ENCODE measurements at regions not wholly inside any gene's neighbourhood (a gene's known extent, or its start where the extent isn't known, plus 50 kb on each side); places are given as distances from the start of the nearest gene placed in this dataset.

DNA sequence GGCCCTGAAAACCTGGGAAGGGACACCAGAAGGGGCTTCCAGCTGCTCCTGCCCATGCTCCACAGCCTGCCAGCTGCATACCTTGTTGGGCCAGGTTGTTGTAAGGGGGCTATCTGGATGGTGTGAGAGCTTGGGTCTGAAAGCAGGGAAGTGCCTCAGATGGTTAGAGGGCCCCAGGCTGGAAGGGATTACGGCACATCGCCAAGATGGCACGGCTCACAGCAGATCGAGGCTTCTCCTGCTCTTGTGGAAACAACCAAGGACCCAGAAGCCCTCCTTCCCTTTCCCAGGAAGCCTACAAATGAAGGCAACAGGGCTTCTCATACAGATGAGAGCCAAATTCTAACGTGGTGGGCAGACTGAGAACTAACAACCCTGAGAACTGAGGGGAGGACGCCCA is 121.7 kb upstream of the ADCY2 start (continued):
- TF ChIP-seq, protein P1, sequence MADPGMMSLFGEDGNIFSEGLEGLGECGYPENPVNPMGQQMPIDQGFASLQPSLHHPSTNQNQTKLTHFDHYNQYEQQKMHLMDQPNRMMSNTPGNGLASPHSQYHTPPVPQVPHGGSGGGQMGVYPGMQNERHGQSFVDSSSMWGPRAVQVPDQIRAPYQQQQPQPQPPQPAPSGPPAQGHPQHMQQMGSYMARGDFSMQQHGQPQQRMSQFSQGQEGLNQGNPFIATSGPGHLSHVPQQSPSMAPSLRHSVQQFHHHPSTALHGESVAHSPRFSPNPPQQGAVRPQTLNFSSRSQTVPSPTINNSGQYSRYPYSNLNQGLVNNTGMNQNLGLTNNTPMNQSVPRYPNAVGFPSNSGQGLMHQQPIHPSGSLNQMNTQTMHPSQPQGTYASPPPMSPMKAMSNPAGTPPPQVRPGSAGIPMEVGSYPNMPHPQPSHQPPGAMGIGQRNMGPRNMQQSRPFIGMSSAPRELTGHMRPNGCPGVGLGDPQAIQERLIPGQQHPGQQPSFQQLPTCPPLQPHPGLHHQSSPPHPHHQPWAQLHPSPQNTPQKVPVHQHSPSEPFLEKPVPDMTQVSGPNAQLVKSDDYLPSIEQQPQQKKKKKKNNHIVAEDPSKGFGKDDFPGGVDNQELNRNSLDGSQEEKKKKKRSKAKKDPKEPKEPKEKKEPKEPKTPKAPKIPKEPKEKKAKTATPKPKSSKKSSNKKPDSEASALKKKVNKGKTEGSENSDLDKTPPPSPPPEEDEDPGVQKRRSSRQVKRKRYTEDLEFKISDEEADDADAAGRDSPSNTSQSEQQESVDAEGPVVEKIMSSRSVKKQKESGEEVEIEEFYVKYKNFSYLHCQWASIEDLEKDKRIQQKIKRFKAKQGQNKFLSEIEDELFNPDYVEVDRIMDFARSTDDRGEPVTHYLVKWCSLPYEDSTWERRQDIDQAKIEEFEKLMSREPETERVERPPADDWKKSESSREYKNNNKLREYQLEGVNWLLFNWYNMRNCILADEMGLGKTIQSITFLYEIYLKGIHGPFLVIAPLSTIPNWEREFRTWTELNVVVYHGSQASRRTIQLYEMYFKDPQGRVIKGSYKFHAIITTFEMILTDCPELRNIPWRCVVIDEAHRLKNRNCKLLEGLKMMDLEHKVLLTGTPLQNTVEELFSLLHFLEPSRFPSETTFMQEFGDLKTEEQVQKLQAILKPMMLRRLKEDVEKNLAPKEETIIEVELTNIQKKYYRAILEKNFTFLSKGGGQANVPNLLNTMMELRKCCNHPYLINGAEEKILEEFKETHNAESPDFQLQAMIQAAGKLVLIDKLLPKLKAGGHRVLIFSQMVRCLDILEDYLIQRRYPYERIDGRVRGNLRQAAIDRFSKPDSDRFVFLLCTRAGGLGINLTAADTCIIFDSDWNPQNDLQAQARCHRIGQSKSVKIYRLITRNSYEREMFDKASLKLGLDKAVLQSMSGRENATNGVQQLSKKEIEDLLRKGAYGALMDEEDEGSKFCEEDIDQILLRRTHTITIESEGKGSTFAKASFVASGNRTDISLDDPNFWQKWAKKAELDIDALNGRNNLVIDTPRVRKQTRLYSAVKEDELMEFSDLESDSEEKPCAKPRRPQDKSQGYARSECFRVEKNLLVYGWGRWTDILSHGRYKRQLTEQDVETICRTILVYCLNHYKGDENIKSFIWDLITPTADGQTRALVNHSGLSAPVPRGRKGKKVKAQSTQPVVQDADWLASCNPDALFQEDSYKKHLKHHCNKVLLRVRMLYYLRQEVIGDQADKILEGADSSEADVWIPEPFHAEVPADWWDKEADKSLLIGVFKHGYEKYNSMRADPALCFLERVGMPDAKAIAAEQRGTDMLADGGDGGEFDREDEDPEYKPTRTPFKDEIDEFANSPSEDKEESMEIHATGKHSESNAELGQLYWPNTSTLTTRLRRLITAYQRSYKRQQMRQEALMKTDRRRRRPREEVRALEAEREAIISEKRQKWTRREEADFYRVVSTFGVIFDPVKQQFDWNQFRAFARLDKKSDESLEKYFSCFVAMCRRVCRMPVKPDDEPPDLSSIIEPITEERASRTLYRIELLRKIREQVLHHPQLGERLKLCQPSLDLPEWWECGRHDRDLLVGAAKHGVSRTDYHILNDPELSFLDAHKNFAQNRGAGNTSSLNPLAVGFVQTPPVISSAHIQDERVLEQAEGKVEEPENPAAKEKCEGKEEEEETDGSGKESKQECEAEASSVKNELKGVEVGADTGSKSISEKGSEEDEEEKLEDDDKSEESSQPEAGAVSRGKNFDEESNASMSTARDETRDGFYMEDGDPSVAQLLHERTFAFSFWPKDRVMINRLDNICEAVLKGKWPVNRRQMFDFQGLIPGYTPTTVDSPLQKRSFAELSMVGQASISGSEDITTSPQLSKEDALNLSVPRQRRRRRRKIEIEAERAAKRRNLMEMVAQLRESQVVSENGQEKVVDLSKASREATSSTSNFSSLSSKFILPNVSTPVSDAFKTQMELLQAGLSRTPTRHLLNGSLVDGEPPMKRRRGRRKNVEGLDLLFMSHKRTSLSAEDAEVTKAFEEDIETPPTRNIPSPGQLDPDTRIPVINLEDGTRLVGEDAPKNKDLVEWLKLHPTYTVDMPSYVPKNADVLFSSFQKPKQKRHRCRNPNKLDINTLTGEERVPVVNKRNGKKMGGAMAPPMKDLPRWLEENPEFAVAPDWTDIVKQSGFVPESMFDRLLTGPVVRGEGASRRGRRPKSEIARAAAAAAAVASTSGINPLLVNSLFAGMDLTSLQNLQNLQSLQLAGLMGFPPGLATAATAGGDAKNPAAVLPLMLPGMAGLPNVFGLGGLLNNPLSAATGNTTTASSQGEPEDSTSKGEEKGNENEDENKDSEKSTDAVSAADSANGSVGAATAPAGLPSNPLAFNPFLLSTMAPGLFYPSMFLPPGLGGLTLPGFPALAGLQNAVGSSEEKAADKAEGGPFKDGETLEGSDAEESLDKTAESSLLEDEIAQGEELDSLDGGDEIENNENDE (IDR thresholded peaks at IDR 0.05; ENCODE audit: insufficient replicate concordance, low read length), result no peak
- no peak for TF ChIP-seq CEBPB (IDR thresholded peaks at IDR 0.05; ENCODE audit: low read depth, low read length)

Measured in H1 (cell line).